ENCODE measurements at regions not wholly inside any gene's neighbourhood (a gene's known extent, or its start where the extent isn't known, plus 50 kb on each side); places are given as distances from the start of the nearest gene placed in this dataset.

GRCh38 chr1:101377084-101377835 is 140.4 kb downstream of the S1PR1 start:
- TF ChIP-seq CTCF (IDR thresholded peaks at IDR 0.05), result no peak
- no peaks in the 10 kb centered on the region for H3K27me3 ChIP-seq
- H3K4me3 ChIP-seq, result no peak overlapping the region
- H3K36me3 ChIP-seq, result no peaks in the 10 kb centered on the region
- no peaks in the 10 kb centered on the region for H3K4me1 ChIP-seq
- H3K9ac ChIP-seq (ENCODE audit: low read depth in 2 of 2, low read length in 2 of 2), result no peak overlapping the region
- no peak for DNase-seq
- no peak overlapping the region for H3K27ac ChIP-seq
- intact Hi-C loops (cut with DNase I), result no loop called here
- H3K9me3 ChIP-seq, result no peaks in the 10 kb centered on the region

- H3K27ac ChIP-seq, result no peak overlapping the region
- no peak overlapping the region for H3K4me3 ChIP-seq
- H3K4me1 ChIP-seq, result no peaks in the 10 kb centered on the region
- intact Hi-C loops (cut with DNase I), result no loop called here
- TF ChIP-seq CTCF (IDR thresholded peaks at IDR 0.05), result no peak
- DNase-seq, result no peak
- H3K27me3 ChIP-seq, result no peaks in the 10 kb centered on the region
- no peaks in the 10 kb centered on the region for H3K9me3 ChIP-seq
- no peak overlapping the region for H3K9ac ChIP-seq (ENCODE audit: low read depth in 2 of 2, low read length in 2 of 2)
- no peaks in the 10 kb centered on the region for H3K36me3 ChIP-seq
Measured at GRCh38 chr1:101379037-101379436, 142.2 kb downstream of the S1PR1 start.

GRCh38 chr1:101379950-101380349 is 143.1 kb downstream of the S1PR1 start:
- no peak for TF ChIP-seq CTCF (IDR thresholded peaks at IDR 0.05)
- DNase-seq, result no peak
- H3K4me1 ChIP-seq, result no peaks in the 10 kb centered on the region
- no peaks in the 10 kb centered on the region for H3K27me3 ChIP-seq
- no peak overlapping the region for H3K9ac ChIP-seq (ENCODE audit: low read depth in 2 of 2, low read length in 2 of 2)
- H3K36me3 ChIP-seq, result no peaks in the 10 kb centered on the region
- H3K9me3 ChIP-seq, result no peaks in the 10 kb centered on the region
- intact Hi-C loops (cut with DNase I), result no loop called here
- no peak overlapping the region for H3K27ac ChIP-seq
- no peak overlapping the region for H3K4me3 ChIP-seq

GRCh38 chr1:101382135-101382534 is 145.3 kb downstream of the S1PR1 start:
- intact Hi-C loops (cut with DNase I), result no loop called here
- Histone ChIP-seq H3K4me1 (no peaks in the 10 kb centered on the region), H3K9me3 (no peaks in the 10 kb centered on the region), H3K9ac (ENCODE audit: low read depth in 2 of 2, low read length in 2 of 2) (no peak overlapping the region), H3K4me3 (no peak overlapping the region), H3K36me3 (no peaks in the 10 kb centered on the region), H3K27ac (no peak overlapping the region), H3K27me3 (no peaks in the 10 kb centered on the region)
- no peak for TF ChIP-seq CTCF (IDR thresholded peaks at IDR 0.05)
- DNase-seq, result no peak

- no peaks in the 10 kb centered on the region for H3K27me3 ChIP-seq
- H3K4me3 ChIP-seq, result no peak overlapping the region
- DNase-seq, result no peak
- no peak overlapping the region for H3K9ac ChIP-seq (ENCODE audit: low read depth in 2 of 2, low read length in 2 of 2)
- intact Hi-C loops (cut with DNase I), result no loop called here
- no peak overlapping the region for H3K27ac ChIP-seq
- H3K9me3 ChIP-seq, result no peaks in the 10 kb centered on the region
- no peaks in the 10 kb centered on the region for H3K4me1 ChIP-seq
- TF ChIP-seq CTCF (IDR thresholded peaks at IDR 0.05), result no peak
- H3K36me3 ChIP-seq, result no peaks in the 10 kb centered on the region
Measured at GRCh38 chr1:101388904-101389546, 152.2 kb downstream of the S1PR1 start.
